Calu3 (cell line): ENCODE measurements at regions not wholly inside any gene's neighbourhood (a gene's known extent, or its start where the extent isn't known, plus 50 kb on each side); places are given as distances from the start of the nearest gene placed in this dataset.
"Not testable (repeated sequence)": the region's sequence is repeated elsewhere in the genome, so short reads cannot be mapped to it uniquely, and the experiment has no call there.

Experiments used
- BruUV-seq: library from RNA; stranded (reverse); fragments of 400-500 nt; replicated peaks from 2 replicates; lab custom pipeline; 2021; lab: Mats Ljungman, UMichigan
- CTCF ChIA-PET: fragments of 300-600 bp; sonication (Branson Sonifier 250); formaldehyde crosslinking; loops from one replicate; lab custom pipeline; 2022; ENCODE audit warnings: antibody characterized with exemption; lab: Charles Lee
- DNase-seq: peaks from one replicate; pipeline ENCODE4 v3.0.0; 2022
- H3K27ac Mint-ChIP-seq: one replicate; pipeline ENCODE4 v1.8.0; 2022; ENCODE audit warnings: mixed read lengths; ENCODE audit not compliant: unreplicated experiment
- H3K27me3 Mint-ChIP-seq: one replicate; pipeline ENCODE4 v1.8.0; 2022; ENCODE audit warnings: mixed read lengths; ENCODE audit not compliant: unreplicated experiment
- H3K36me3 Mint-ChIP-seq: one replicate; pipeline ENCODE4 v1.8.0; 2022; ENCODE audit warnings: mild to moderate bottlenecking, moderate library complexity, mixed read lengths; ENCODE audit not compliant: insufficient read depth, unreplicated experiment
- H3K4me1 Mint-ChIP-seq: one replicate; pipeline ENCODE4 v1.8.0; 2022; ENCODE audit warnings: mild to moderate bottlenecking, low read depth, mixed read lengths; ENCODE audit not compliant: unreplicated experiment
- H3K4me3 Mint-ChIP-seq: one replicate; pipeline ENCODE4 v1.8.0; 2022; ENCODE audit warnings: mild to moderate bottlenecking, low read depth, moderate library complexity, mixed read lengths; ENCODE audit not compliant: unreplicated experiment
- H3K9me3 Mint-ChIP-seq: one replicate; pipeline ENCODE4 v1.8.0; 2022; ENCODE audit warnings: low read depth, mixed read lengths; ENCODE audit not compliant: unreplicated experiment
- intact Hi-C: fragments of 100-400 bp; cut with micrococcal nuclease; formaldehyde crosslinking; loops from one replicate; pipeline ENCODE4 v1.10.0; 2022; ENCODE audit not compliant: unreplicated experiment
- TF ChIP-seq, protein P1 (sequence below): fragments of 200-600 bp; IDR thresholded peaks from one replicate; pipeline ENCODE4 v1.8.0; 2022; ENCODE audit warnings: antibody characterized with exemption; ENCODE audit not compliant: unreplicated experiment

DNA sequence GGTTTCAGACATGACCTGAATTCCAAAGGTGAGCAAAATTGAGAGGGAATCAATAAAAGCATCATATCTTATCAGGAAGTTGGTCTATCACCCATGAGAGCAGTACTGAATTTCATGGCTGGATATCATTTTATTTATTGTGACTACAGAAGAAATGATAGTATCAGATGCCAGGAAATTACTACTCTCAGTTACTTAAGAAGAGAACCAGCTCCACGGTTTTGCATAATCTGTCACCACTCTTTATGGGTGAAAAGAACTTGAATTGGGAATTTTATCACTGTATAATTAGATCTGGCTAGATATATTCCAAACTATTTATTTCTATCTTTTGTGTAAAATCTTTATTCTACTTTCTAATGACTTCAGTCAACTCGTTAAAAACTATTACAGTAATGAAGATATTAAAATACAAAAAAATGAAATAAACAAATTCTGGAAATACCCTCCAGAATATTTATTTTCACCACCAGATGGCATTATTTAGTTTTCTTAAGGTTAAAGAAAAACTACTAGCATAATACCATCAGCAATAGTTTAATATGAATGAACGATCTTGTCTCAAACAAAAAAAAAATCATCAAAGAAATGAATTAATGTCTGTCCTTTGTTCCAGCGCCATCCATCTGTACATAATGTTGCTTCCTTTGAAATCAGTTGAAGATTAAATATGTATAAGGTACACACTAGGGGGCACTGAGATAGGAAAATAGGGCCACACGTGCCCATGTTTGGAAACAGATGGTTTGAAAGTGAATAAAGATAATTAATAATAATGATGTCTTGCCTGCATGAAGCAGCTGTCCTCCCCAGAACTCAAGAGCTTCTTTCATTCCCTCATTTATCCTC lies 84.7 kb upstream of the SLCO6A1 start:
- intact Hi-C loops = loop anchor here (1.0 to 5.0 kb wide), 6 partner anchors 84 to 641 kb away; no protein-coding TSS in a partner anchor
- no peak overlapping the region for H3K27ac Mint-ChIP-seq
- BruUV-seq = no TSS peak
- TF ChIP-seq, protein P1, sequence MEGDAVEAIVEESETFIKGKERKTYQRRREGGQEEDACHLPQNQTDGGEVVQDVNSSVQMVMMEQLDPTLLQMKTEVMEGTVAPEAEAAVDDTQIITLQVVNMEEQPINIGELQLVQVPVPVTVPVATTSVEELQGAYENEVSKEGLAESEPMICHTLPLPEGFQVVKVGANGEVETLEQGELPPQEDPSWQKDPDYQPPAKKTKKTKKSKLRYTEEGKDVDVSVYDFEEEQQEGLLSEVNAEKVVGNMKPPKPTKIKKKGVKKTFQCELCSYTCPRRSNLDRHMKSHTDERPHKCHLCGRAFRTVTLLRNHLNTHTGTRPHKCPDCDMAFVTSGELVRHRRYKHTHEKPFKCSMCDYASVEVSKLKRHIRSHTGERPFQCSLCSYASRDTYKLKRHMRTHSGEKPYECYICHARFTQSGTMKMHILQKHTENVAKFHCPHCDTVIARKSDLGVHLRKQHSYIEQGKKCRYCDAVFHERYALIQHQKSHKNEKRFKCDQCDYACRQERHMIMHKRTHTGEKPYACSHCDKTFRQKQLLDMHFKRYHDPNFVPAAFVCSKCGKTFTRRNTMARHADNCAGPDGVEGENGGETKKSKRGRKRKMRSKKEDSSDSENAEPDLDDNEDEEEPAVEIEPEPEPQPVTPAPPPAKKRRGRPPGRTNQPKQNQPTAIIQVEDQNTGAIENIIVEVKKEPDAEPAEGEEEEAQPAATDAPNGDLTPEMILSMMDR = peak; percentile 68
- no peaks in the 10 kb centered on the region for H3K4me1 Mint-ChIP-seq
- CTCF ChIA-PET = interaction anchor here (0.7 kb wide), 1 partner anchor 98 kb away, joined by 3 read pairs; no protein-coding TSS in a partner anchor
- H3K4me3 Mint-ChIP-seq = no peak overlapping the region
- H3K9me3 Mint-ChIP-seq = no peaks in the 10 kb centered on the region
- no peak for DNase-seq
- no peaks in the 10 kb centered on the region for H3K36me3 Mint-ChIP-seq
- H3K27me3 Mint-ChIP-seq = no peaks in the 10 kb centered on the region

DNA sequence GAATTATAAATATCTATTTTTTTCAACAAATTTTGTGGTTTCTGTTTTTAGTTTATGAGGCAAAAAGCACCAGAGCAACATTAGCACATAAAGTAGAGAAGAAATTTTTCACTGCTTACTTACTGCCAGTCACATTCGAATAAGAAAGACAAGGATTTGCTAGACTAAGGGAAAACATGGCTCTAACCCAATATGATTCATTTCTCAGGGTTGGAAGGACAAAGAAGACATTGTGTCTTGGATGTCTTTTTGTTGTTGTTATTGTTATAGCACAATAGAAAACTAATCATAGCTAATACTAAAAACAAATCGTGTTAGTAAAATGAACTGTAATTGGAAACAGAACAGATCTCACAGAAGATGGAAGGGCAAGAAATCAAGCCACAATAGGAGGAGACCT lies 90.9 kb upstream of the SLCO6A1 start:
- no peak for DNase-seq
- no peak overlapping the region for H3K4me3 Mint-ChIP-seq
- CTCF ChIA-PET = no interaction called here
- peaks cover 3% of the 10 kb centered on the region for H3K9me3 Mint-ChIP-seq
- intact Hi-C loops = no loop called here
- H3K27me3 Mint-ChIP-seq = no peaks in the 10 kb centered on the region
- no TSS peak for BruUV-seq
- no peaks in the 10 kb centered on the region for H3K4me1 Mint-ChIP-seq
- H3K36me3 Mint-ChIP-seq = no peaks in the 10 kb centered on the region
- TF ChIP-seq, protein P1 = no peak
- no peak overlapping the region for H3K27ac Mint-ChIP-seq

DNA sequence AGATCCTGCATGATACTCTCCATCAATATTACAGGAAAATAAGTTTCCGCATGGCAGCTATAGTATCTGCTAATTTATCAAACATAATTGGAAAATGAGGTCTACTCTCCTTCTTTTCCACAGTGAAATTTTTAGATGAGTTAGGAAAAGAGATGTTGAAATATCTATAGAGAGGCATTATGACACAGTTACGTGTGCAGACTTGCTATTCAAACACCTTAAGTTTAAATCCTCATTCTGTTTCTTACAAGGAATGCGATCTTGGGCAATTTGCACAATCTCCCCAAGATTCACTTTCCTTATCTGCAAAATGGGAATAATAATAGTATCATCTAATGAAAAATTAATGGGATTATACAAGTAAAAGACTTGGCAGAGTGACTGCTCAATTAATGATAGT lies 91.7 kb upstream of the SLCO6A1 start:
- intact Hi-C loops = no loop called here
- TF ChIP-seq, protein P1 = no peak
- Mint-ChIP-seq H3K9me3 (peaks cover 3% of the 10 kb centered on the region), H3K4me3 (no peak overlapping the region), H3K27me3 (no peaks in the 10 kb centered on the region), H3K36me3 (no peaks in the 10 kb centered on the region), H3K4me1 (no peaks in the 10 kb centered on the region), H3K27ac (no peak overlapping the region)
- no peak for DNase-seq
- CTCF ChIA-PET = no interaction called here
- BruUV-seq = no TSS peak

DNA sequence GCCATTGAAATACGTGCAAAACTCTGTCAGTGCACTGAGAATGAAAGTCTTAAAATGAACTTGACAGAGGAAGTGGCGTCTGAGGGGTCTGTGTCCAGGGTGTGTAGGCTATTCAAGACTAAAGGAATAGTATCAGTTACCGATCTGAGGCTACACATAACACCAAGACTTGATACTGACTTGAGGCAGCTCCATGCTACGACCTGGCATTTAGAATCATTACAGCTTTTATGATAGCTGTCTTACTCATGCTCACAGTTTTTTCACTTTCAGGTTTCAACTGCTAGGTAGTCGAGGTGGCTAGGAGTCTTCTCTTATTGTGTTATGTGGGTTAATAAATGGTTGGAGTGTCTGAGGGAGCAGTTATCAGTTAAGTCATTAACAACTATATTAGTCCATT lies 92.8 kb upstream of the SLCO6A1 start:
- Mint-ChIP-seq H3K27ac (no peak overlapping the region), H3K27me3 (no peaks in the 10 kb centered on the region), H3K4me3 (no peak overlapping the region), H3K4me1 (no peaks in the 10 kb centered on the region), H3K36me3 (no peaks in the 10 kb centered on the region), H3K9me3 (peaks cover 3% of the 10 kb centered on the region)
- TF ChIP-seq, protein P1 = no peak
- intact Hi-C loops = no loop called here
- BruUV-seq = no TSS peak
- DNase-seq = no peak
- CTCF ChIA-PET = interaction anchor here (0.6 kb wide), 1 partner anchor 1177 kb away, joined by 3 read pairs; no protein-coding TSS in a partner anchor

DNA sequence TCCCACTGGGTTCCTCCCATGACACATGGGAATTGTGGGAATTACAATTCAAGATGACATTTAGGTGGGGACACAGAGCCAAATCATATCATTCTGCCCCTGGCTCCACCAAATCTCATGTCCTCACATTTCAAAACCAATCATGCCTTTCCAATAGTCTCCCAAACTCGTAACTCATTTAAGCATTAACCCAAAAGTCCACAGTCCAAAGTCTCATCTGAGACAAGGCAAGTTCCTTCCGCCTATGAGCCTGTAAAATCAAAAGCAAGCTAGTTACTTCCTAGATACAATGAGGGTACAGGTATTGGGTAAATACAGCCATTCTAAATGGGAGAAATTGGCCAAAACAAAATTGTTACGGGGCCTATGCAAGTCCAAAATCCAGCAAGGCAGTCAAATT lies 93.8 kb upstream of the SLCO6A1 start:
- H3K27me3 Mint-ChIP-seq, BruUV-seq, CTCF ChIA-PET: not testable (repeated sequence)

More for the DNA sequence above, 93.8 kb upstream of the SLCO6A1 start:
- H3K36me3 Mint-ChIP-seq, H3K9me3 Mint-ChIP-seq, DNase-seq, H3K4me3 Mint-ChIP-seq, H3K27ac Mint-ChIP-seq, H3K4me1 Mint-ChIP-seq, intact Hi-C loops: not testable (repeated sequence)
